NCI-H345 treated with DMSO at 0.1 percent for 48 hours (cell line): ENCODE measurements at regions not wholly inside any gene's neighbourhood (a gene's known extent, or its start where the extent isn't known, plus 50 kb on each side); places are given as distances from the start of the nearest gene placed in this dataset.
"Not testable (repeated sequence)": the region's sequence is repeated elsewhere in the genome, so short reads cannot be mapped to it uniquely, and the experiment has no call there.

Experiments used
- DNase-seq: peaks from one replicate; lab custom pipeline; 2025; ENCODE audit not compliant: unreplicated experiment; lab: John Stamatoyannopoulos, UW

DNA sequence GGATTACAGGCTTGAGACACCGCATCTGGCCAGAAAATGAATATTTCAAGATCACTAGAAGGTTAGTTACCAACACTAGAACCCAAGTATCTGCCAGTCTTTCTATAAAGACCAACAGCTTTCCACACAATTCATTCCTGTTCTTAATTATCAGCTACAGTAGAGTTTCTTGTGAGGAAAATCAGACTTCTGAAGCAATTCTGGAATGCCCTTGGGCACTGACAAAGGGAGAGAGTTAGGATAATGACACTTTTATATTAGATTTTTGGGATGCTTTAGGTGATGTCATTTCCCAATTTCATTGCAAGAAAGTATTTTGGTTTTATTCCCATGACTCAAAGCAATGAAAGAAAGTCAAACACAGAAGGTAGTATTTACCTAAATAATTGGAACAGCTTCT, 497.0 kb upstream of the TUSC1 start:
- no peak for DNase-seq

DNA sequence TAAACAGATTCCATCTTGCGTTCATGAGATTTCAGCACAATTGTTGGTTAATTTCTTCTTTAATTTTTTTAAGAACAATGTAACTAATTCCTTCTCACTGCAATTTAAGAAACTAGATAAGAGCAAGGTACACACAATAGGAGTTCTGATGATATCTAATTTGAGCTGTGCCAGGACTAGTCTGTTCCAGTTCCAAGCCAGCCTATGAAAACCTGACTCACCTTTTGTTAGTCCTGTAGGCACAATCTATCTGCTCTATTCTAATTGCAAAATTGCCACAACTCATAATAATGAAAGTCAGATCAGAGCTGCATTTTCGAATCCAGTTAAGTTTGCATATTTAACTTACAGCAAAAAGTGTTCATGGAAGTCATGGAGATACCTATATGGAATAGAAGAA, 494.1 kb upstream of the TUSC1 start:
- DNase-seq: no peak

DNA sequence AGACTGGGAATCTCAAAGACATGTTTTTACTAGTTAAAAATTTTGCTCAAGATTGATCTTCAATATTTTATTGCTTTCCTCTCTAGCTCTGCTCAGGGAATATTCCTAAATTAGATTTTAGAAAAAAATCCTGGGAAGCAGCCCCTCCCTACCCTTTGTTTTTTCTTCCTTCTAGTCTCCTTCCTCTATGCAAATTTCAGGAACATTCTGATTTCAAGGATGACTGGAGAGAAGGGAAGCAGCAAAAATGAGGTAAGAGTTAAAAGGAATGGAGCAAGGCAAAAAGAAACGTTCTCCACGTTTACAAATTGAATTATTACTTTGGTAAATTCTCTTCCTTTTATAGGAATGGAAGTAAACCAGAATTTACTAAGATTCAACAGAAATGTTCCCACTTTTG, 493.4 kb upstream of the TUSC1 start:
- DNase-seq: no peak

DNA sequence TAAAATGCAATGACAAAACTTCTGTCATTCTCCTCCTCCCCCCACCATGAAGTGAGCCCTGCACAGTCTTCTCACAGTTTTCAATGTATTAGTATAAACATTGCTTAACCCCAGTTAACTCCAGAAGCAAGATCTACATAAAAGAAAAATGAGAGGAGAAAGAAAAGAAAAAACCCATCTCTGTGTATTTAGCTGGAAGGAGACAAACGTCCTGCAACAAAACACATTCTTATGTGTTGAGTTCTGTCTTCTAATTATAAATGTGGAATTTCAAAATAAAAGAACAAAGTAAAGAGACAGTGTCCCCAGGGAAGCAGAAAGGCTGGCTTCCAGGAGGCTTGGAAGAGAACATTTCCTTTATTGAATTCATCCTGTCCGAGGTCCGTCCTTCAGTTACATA, 491.9 kb upstream of the TUSC1 start:
- DNase-seq: no peak

DNA sequence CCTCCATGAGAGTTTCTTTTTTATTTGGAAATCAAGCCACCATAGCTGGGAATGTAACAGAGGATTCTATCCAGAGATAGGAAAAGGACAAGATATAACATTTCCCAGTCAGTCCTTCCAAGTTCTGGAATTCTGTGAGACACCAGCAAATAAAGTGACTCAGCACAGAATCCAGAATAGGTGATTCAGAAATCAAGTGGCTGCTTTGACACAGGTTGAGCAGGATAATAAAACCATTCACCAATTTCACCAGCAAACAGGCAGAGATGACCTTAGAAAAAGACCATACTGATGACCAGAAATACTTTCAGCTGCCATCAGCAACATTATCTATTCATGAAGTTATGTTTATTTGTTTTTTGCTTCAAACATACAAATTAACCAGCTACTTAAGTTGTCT, 491.5 kb upstream of the TUSC1 start:
- DNase-seq: no peak

DNA sequence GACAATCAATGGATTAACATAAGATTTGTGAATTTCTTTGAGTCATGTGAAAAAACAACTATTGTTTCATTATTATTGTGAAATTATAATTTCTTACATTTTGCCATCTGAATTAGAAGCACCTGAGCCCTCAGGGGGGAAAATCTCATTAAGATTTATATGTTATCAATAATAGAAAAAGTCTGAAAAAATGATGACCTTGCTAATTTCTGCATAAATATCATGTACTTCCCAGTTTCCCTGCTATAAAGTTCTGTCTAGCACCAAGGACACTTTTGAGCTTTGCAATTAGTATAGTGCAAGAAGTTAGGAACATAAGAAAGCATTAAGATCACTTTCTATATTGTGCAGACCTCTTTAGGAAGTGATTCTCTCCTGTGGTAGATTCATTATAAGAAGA, 488.3 kb upstream of the TUSC1 start:
- no peak for DNase-seq

DNA sequence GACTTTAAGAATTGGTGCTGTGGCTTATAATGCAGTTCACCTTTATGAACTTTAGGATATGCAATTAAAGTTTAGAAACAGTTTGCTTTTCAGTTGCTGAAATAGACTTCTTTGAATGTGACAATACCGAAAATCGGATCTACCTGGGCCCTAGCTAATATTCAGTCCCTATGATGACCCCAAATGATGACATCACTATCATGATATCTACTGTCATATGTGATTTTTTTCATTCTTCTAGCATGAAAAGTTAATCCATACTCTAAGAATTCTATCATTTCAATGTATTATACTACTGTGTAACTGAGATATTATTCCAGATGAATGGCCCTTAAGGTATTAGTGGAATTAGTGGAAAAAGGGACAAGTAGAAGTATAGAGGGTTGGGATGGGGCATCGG, 487.2 kb upstream of the TUSC1 start:
- no peak for DNase-seq

DNA sequence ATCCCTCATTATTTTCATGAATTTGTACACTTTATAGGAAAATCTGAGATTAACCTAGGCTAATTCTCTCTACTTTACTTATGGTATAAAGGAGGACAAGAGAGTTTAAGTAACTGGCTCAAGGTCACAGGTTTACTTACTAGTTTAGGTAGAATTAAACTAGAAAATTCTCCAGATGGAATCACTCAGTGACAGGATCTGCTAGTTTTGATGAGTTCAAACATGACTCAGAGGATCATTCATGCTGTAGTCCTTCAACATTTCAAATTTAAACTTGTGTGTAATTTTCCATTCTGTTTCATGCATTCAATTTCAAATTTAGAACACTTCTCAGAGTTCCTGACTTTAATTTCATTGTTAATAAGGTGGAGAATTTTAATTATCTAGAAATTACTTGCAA, 485.7 kb upstream of the TUSC1 start:
- no peak for DNase-seq

DNA sequence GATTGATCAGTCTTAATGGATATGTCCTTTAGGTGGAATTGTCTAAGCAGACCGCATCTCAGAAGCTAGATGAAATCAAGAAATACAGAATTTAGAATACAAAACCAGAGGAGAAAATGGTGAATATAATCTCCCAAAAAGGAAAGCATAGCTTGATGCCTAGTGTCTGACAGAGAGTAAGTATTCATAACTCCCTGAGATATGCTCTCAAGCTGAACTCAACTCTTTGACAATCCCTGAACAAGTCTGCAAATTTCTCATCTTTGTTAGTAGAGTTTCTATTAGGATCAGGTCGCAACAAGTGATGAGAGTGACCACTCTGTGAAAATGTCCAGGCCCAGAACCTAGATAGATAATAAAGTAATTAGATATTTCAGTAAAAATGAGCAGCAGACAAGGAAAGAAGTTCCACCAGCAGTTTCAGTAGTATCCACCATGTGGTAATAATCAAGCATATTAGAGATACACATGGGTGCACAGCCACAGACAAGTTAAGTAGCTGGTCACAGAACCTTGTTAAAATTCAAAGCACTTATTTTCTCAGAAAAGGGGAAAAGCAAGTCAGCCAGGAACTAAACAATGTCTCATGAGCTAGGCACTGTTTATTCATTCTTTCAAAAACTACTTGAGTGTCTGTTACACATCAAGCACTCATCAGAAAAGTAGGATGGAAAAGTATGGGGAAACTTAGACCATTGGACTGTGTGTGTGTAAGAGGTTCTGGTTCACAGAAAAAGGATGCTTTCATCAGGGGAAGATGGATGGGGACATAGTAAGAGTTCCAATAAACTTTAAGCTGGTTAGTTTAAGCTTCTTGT, 481.5 kb upstream of the TUSC1 start:
- DNase-seq: no peak

DNA sequence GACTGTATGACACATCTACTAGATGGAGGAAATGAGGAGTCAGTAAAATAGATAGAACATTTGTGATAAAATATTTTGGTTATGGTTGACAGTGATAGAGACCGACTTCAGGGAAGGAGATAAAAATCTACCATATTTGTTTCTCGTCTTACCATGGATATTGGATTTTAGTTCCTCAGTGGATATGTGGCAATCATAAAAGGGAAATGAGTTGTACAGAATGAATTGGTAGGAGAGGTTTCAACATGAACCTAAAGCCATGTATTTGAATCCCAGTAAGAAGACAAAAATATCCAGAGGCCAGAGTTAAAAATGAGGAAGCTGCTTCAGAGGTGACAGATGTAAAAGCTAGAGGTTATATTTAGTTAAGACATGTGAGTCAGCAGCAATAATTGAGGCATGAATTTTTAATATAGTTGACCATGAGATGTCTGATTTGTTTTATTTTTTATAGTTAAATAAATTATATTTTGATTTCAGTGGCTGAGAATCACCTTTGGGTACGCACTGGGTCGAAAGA, 480.4 kb upstream of the TUSC1 start:
- no peak for DNase-seq

DNA sequence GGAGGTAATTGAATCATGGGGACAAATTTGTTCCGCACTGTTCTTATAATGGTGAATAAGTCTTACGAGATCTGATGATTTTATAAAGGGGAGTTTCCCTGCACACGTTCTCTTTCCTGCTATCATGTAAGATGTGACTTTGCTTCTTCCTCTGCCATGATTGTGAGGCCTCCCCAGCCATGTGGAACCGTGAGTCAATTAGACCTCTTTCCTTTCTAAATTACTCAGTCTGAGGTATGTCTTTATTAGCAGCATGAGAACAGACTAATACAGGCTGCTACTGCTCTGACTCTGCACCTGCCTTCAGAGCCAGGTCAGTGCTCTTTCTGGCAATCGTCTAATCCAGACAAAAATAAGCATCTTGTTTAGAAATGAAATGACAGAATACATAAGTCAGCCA, 479.2 kb upstream of the TUSC1 start:
- DNase-seq: no peak

DNA sequence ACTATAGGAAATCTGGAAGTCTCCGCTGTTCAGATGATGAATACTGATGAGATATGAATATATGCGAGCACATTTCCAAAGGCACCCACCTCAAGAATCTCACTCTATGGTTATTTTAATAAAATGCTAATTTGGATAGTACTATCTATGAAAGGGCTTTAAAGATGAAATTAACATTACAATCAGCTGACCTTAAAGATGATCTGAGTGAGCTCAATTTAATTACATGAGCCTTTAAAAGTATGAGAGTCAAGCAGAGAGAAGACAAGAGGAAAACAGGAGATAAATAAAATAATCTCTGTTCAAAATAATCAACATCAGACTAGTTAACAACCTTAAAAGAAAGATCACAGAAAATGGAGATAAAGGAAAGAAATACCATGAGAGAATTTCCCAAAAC, 474.1 kb upstream of the TUSC1 start:
- no peak for DNase-seq

DNA sequence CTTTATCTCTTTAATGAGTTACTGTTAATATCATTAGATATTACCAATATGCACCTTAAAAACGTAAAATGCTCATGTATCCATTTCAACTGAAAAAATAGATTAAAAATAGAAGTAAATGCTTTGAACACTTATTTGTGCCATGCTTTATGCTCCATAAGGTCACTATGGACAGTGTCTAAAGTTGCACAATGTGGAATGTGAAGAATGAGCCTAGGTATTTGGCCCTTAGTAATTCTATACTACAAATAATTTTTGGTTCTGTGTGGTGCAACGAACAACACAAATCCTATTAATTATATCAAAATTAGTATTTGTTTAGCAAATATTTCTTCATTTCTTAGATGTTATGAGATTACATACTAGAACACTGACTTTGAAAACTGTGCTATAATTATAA, 469.9 kb upstream of the TUSC1 start:
- no peak for DNase-seq

DNA sequence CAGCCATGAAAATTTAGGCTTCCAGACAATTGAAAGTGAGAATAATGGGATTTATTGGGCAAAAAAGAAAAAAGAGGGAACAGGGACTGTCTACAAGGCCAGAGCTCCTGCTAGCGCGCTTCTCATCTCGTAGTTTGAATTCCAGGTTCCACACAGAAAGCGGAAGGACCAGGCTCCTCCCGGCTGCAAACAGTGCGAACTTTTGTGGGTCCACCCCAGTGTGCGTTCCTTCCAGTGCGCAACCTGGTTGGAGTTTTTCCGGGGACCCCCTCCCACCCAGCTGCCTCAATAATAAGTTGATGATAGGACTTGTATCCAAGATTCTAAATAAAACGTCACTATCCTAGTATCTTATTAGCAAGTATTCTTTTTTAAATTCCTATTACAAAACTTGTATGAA, 467.7 kb upstream of the TUSC1 start:
- no peak for DNase-seq

DNA sequence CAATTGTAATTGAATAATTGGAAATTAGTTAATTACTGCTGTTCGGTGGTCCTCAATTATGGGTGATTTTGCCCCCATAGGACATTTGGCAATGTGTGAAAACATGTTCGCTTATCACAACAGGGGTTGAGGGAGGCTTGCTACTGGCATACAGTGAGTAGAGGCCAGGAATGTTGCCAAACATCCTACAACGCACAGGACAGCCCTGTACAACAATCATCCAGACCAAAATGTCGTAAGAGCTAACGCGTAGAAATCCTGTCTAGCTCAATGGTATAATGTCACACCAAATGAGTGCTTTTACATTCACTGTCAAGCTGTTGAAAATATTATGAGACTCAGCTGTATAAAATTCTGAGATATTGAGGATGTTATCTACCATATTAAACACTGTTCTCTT, 464.4 kb upstream of the TUSC1 start:
- DNase-seq: no peak

DNA sequence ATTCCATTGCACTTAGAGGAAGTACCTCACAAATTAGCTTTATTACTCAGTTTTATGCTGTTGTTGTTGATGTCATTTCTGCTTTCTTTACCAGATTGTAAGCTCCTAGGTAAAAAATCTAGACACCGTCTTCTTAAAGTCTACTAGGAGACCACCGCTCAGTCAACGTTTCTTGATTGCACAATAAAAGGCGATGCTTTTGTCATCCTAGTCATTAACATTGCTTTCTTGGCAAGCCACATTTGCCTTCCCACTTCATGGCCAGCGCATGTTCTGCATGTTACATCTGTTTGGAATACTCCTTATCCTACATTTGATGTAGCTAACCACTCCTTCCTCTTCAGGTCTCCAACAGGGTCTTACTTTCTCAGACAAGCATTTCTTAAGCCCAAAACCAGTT, 464.0 kb upstream of the TUSC1 start:
- no peak for DNase-seq

DNA sequence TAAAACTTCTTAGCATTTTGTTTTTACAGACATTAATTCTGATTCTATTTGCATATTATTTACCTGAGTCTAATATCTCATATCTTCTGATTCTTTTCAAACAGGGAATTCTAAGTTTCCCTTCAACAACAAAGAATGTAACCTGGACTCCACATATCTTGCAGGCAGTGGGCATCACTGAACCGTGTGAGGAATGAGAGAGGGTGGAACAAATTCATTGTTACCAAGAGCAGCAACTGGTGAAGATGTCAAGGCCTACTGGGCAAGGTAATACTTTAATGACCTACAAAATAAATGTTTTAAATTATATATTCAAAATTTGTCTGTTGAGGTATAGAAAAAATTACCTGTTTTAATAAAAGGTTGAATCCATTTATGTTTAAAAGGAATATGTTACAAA, 455.3 kb upstream of the TUSC1 start:
- DNase-seq: no peak

DNA sequence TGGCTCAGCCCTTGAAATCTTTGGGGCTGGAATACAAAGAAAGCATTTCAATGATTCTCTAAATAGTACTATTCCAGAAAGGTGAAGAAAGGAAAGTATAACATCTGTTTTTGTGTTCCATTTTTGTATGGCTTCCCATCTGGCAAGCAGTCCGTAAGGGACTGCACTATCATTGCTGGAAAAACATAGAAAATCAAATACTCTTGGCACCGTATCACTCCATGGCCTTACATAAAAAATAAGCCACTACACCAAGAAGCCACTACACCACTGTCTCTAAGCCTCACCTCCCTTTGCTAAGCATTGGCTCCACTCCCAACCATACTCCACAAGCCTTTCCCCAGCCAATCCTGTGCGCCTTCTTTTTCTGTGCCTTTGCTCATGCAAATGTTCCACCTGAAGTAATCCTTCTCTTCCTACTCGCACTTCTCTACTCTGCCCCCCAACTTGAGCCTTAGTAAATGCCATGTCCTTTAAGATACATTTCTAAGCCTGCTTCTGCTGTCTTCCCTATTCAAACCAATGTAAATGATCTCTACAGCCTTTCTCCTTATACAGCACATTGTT, 454.6 kb upstream of the TUSC1 start:
- DNase-seq: no peak

DNA sequence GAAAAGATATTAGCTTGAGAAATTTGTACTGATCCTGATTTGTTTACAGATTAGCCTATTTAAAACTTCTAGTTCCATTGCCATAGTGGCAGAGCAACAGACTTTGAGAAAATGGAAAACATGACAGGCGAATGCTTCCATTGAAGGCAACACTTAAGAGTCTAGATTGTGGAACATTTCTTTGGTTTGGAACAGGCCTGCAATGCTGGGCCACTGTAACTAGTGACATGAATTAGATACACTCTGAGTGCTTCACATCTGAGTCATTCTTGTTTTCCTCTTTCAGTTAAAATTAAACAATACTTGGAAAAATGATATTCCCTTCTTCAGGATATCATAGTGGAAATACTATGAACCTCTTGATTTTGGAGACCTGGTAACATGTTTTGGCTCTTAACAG, 453.6 kb upstream of the TUSC1 start:
- DNase-seq: no peak

DNA sequence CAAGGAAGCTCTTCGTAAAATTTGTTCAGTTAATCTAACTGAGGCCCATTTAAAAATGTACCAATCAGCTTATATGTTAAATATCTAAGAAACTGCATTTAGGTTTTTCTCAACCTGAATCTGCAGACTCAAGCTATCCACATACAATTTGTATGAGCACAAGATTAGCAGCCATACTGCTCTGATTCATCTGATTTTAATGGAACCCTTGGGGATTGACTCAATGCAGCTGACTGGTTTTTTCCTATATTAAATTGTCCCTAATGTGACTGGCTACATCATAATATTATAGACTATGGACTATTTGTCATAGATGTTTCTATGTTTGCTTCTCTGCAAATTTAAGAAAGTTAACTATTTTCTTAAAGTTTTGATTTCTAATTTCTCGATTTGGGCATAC, 451.0 kb upstream of the TUSC1 start:
- no peak for DNase-seq

DNA sequence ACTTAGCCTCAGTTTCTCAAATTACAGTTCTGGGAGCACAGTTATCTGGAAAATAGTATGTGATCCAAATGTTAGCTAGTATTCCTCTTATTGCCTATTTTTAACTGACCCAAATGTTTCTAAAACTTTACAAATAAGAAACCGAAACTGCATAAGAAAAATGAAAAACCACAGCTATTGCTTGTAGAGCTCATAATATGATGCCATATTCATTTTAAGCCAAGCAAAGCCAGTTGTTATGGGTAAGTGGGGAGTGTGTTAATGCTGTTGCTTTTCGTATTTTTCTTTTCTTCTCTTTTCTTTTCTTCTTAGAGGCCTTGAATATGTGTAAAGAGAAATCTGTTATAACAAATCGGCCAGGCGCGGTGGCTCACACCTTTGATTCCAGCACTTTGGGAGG, 447.4 kb upstream of the TUSC1 start:
- DNase-seq: no peak

DNA sequence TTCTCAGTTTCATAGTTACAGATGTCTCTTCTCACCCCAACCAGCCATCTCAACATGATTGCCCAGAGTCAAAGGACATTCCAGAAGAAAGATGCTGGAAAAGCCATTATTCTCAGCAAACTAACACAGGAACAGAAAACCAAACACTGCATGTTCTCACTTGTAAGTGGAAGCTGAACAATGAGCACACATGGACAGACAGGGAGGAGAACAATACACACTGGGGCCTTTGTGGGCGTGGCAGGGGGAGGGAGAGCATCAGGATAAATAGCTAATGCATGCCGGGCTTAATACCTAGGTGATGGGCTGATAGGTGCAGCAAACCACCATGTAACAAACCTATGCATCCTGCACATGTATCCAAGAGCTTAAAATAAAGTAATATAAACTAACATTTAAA, 437.8 kb upstream of the TUSC1 start:
- not testable (repeated sequence) for DNase-seq

DNA sequence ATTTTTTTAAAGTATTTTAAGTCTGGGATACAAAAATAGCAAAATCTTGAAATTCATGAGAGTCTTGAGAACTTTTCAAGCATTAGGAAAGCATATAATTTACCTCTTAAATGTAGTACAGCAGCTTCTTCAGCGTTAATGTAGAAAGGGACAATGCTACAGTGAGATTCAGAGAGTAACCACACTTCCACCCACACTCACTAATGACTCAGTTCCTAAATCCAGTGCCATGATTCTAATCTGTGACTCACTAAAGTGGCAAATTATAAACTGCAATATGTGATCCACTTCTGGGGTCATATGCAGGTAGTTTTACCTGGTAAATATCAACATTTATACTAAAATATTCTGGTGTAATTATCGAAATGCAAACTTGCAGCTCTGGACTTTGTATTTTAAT, 434.5 kb upstream of the TUSC1 start:
- DNase-seq: no peak
